ENCODE measurements at regions not wholly inside any gene's neighbourhood (a gene's known extent, or its start where the extent isn't known, plus 50 kb on each side); places are given as distances from the start of the nearest gene placed in this dataset.
"Not testable (repeated sequence)": the region's sequence is repeated elsewhere in the genome, so short reads cannot be mapped to it uniquely, and the experiment has no call there.

DNA sequence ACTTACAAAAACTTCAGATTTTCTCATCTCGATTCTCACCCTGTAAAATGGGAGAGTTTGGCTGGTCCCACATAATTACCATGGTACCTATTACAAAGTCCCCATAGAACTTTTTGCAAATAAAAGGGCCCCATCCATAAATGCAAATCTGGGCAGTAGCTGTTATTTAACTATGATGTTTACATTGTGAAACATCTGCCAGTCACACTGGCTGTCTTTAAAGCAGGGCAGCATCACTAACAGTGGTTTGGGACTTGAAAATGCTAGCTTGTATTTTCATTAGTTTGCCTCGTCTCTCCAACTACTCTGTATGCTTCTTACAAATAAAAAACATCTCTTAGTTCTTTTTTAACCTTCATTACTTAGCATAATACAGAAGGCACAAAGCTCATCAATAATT lies 240.7 kb downstream of the FZD1 start:
- peaks cover 8% of the 10 kb centered on the region for H3K36me3 Mint-ChIP-seq
- no peak overlapping the region for H3K27ac ChIP-seq (ENCODE audit: low read length)
- H3K27me3 Mint-ChIP-seq (ENCODE audit: low read depth in 2 of 2) = no peaks in the 10 kb centered on the region
- 48% methylated on average over 2 of the region's 2 CpGs for WGBS (ENCODE audit: insufficient coverage)
- H3K4me1 ChIP-seq (ENCODE audit: control insufficient read depth, insufficient read depth, low read length) = no peaks in the 10 kb centered on the region
- ATAC-seq (no peak), DNase-seq (no peak)
- H3K9me3 Mint-ChIP-seq = peaks cover 9 to 21% of the 10 kb centered on the region in 2 donors
- no peak overlapping the region for H3K27ac Mint-ChIP-seq
- H3K27me3 ChIP-seq (ENCODE audit: control insufficient read depth, insufficient read depth, low read length) = no peaks in the 10 kb centered on the region
- no peaks in the 10 kb centered on the region for H3K36me3 ChIP-seq (ENCODE audit: control insufficient read depth, insufficient read depth, low read length)
- H3K9me3 ChIP-seq (ENCODE audit: control insufficient read depth, insufficient read depth, low read length) = peaks cover 3% of the 10 kb centered on the region
- no peaks in the 10 kb centered on the region for H3K4me1 Mint-ChIP-seq
- H3K4me3 ChIP-seq (ENCODE audit: low read length) = no peak overlapping the region
- TF ChIP-seq CTCF (IDR thresholded peaks at IDR 0.05) = no peak
- intact Hi-C loops (cut with micrococcal nuclease) = no loop called here
- no peak overlapping the region for H3K4me3 Mint-ChIP-seq

DNA sequence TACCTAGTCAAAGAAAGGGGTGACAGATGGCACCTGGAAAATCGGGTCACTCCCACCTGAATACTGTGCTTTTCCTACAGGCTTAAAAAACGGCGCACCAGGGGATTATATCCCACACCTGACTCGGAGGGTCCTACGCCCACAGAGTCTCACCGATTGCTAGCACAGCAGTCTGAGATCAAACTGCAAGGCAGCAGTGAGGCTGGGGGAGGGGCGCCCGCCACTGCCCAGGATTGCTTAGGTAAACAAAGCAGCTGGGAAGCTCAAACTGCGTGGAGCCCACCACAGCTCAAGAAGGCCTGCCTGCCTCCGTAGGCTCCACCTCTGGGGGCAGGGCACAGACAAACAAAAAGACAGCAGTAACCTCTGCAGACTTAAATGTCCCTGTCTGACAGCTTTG lies 242.7 kb downstream of the FZD1 start:
- peaks cover 7 to 13% of the 10 kb centered on the region in 2 donors for H3K9me3 Mint-ChIP-seq
- intact Hi-C loops (cut with micrococcal nuclease); H3K4me1 Mint-ChIP-seq; H3K36me3 Mint-ChIP-seq; H3K27ac Mint-ChIP-seq; H3K36me3 ChIP-seq (ENCODE audit: control insufficient read depth, insufficient read depth, low read length); H3K27me3 Mint-ChIP-seq (ENCODE audit: low read depth in 2 of 2); H3K4me3 Mint-ChIP-seq; ATAC-seq; H3K4me1 ChIP-seq (ENCODE audit: control insufficient read depth, insufficient read depth, low read length); DNase-seq; H3K9me3 ChIP-seq (ENCODE audit: control insufficient read depth, insufficient read depth, low read length); H3K27ac ChIP-seq (ENCODE audit: low read length); H3K27me3 ChIP-seq (ENCODE audit: control insufficient read depth, insufficient read depth, low read length); H3K4me3 ChIP-seq (ENCODE audit: low read length): not testable (repeated sequence)
- WGBS (ENCODE audit: insufficient coverage) = 91% methylated on average over 10 of the region's 10 CpGs

DNA sequence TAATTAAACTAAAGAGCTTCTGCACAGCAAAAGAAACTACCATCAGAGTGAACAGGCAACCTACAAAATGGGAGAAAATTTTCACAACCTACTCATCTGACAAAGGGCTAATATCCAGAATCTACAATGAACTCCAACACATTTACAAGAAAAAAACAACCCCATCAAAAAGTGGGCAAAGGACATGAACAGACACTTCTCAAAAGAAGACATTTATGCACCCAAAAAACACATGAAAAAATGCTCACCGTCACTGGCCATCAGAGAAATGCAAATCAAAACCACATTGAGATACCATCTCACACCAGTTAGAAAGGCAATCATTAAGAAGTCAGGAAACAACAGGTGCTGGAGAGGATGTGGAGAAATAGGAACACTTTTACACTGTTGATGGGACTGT lies 247.6 kb downstream of the FZD1 start:
- H3K4me1 Mint-ChIP-seq; H3K4me3 Mint-ChIP-seq; intact Hi-C loops (cut with micrococcal nuclease); ATAC-seq; H3K27ac ChIP-seq (ENCODE audit: low read length); H3K27ac Mint-ChIP-seq; H3K36me3 ChIP-seq (ENCODE audit: control insufficient read depth, insufficient read depth, low read length); DNase-seq; H3K36me3 Mint-ChIP-seq; H3K4me3 ChIP-seq (ENCODE audit: low read length); H3K27me3 Mint-ChIP-seq (ENCODE audit: low read depth in 2 of 2); H3K27me3 ChIP-seq (ENCODE audit: control insufficient read depth, insufficient read depth, low read length); H3K9me3 ChIP-seq (ENCODE audit: control insufficient read depth, insufficient read depth, low read length); H3K4me1 ChIP-seq (ENCODE audit: control insufficient read depth, insufficient read depth, low read length): not testable (repeated sequence)
- no CpG with 5 or more reads among the region's 1 CpG for WGBS (ENCODE audit: insufficient coverage)
- peaks cover 7 to 12% of the 10 kb centered on the region in 2 donors for H3K9me3 Mint-ChIP-seq

DNA sequence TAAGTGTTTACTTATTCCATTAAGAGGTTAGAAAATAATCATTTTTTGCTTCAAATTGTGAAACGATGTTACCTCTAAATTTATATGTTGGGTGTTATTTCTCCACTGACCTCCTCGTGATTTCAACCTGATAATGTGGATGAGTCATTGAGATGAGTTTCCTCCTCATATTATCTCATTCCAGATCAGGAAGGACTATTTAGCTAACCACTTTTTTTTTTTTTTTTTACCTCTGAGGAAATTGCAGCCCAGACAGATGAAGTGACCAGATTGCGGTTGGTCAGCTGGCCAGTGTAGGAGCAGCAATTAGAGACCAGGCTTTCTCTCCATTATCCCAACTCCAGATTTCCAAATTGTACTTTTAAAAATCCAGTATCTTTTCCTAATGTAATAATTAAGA lies 248.7 kb downstream of the FZD1 start:
- Mint-ChIP-seq H3K9me3 (peaks cover 7 to 10% of the 10 kb centered on the region in 2 donors), H3K36me3 (no peaks in the 10 kb centered on the region), H3K27me3 (ENCODE audit: low read depth in 2 of 2) (no peaks in the 10 kb centered on the region), H3K27ac (no peak overlapping the region), H3K4me3 (no peak overlapping the region), H3K4me1 (no peaks in the 10 kb centered on the region)
- no peaks in the 10 kb centered on the region for H3K36me3 ChIP-seq (ENCODE audit: control insufficient read depth, insufficient read depth, low read length)
- H3K27ac ChIP-seq (ENCODE audit: low read length) = no peak overlapping the region
- no peaks in the 10 kb centered on the region for H3K27me3 ChIP-seq (ENCODE audit: control insufficient read depth, insufficient read depth, low read length)
- intact Hi-C loops (cut with micrococcal nuclease) = no loop called here
- no CpG with 5 or more reads among the region's 3 CpGs for WGBS (ENCODE audit: insufficient coverage)
- TF ChIP-seq CTCF (IDR thresholded peaks at IDR 0.05) = no peak
- H3K4me1 ChIP-seq (ENCODE audit: control insufficient read depth, insufficient read depth, low read length) = no peaks in the 10 kb centered on the region
- peaks cover 5% of the 10 kb centered on the region for H3K9me3 ChIP-seq (ENCODE audit: control insufficient read depth, insufficient read depth, low read length)
- ATAC-seq (peak in 1 of 3 donors; percentile 39), DNase-seq (no peak)
- H3K4me3 ChIP-seq (ENCODE audit: low read length) = no peak overlapping the region

- no peak for TF ChIP-seq CTCF (IDR thresholded peaks at IDR 0.05)
- Histone ChIP-seq H3K9me3 (ENCODE audit: control insufficient read depth, insufficient read depth, low read length) (peaks cover 5% of the 10 kb centered on the region), H3K27me3 (ENCODE audit: control insufficient read depth, insufficient read depth, low read length) (no peaks in the 10 kb centered on the region), H3K36me3 (ENCODE audit: control insufficient read depth, insufficient read depth, low read length) (no peaks in the 10 kb centered on the region), H3K4me3 (ENCODE audit: low read length) (no peak overlapping the region), H3K27ac (ENCODE audit: low read length) (no peak overlapping the region), H3K4me1 (ENCODE audit: control insufficient read depth, insufficient read depth, low read length) (no peaks in the 10 kb centered on the region)
- Mint-ChIP-seq H3K4me3 (no peak overlapping the region), H3K4me1 (no peaks in the 10 kb centered on the region), H3K9me3 (peaks cover 9% of the 10 kb centered on the region in 2 donors), H3K36me3 (no peaks in the 10 kb centered on the region), H3K27ac (no peak overlapping the region), H3K27me3 (ENCODE audit: low read depth in 2 of 2) (no peaks in the 10 kb centered on the region)
- intact Hi-C loops (cut with micrococcal nuclease) = no loop called here
- 89% methylated on average over 3 of the region's 4 CpGs for WGBS (ENCODE audit: insufficient coverage)
- ATAC-seq (no peak), DNase-seq (no peak)
Observed at GRCh38 chr7:91514591-91514990, 250.4 kb downstream of the FZD1 start.

Measured in natural killer cell (primary cell).